Neuronal stem cell (in vitro differentiated cells): ENCODE measurements at regions not wholly inside any gene's neighbourhood (a gene's known extent, or its start where the extent isn't known, plus 50 kb on each side); places are given as distances from the start of the nearest gene placed in this dataset.
A peak's percentile ranks its signal among the peaks of the same experiment; 100 is the strongest.

Experiments used
- DNase-seq: peaks from one replicate; pipeline ENCODE4 v3.0.0-alpha.2; 2013; ENCODE audit warnings: low spot score
- H2AFZ ChIP-seq: one replicate; pipeline ENCODE4 v1.6.1; 2013; ENCODE audit warnings: mild to moderate bottlenecking, low read length, inconsistent platforms
- H2AK5ac ChIP-seq: 2 replicates; pipeline ENCODE4 v1.6.1; 2013; ENCODE audit warnings: low read depth, mild to moderate bottlenecking, inconsistent platforms, low read length, moderate library complexity, mixed read lengths
- H2BK120ac ChIP-seq: 2 replicates; pipeline ENCODE4 v1.6.1; 2013; ENCODE audit warnings: low read depth, mild to moderate bottlenecking, inconsistent platforms, low read length, moderate library complexity, mixed read lengths
- H2BK12ac ChIP-seq: one replicate; pipeline ENCODE4 v1.6.1; 2013; ENCODE audit warnings: low read length, inconsistent platforms
- H2BK15ac ChIP-seq: 2 replicates; pipeline ENCODE4 v1.6.1; 2013; ENCODE audit warnings: mild to moderate bottlenecking, low read length, inconsistent platforms, mixed read lengths
- H2BK5ac ChIP-seq: one replicate; pipeline ENCODE4 v1.6.1; 2013; ENCODE audit warnings: inconsistent platforms, mild to moderate bottlenecking, low read length, moderate library complexity
- H3K14ac ChIP-seq: one replicate; pipeline ENCODE4 v1.6.1; 2013; ENCODE audit warnings: low read length, inconsistent platforms
- H3K18ac ChIP-seq: 2 replicates; pipeline ENCODE4 v1.6.1; 2013; ENCODE audit warnings: low read length, inconsistent platforms
- H3K23ac ChIP-seq: 2 replicates; pipeline ENCODE4 v1.6.1; 2013; ENCODE audit warnings: low read depth, mild to moderate bottlenecking, mixed read lengths, low read length, inconsistent platforms; ENCODE audit not compliant: poor library complexity
- H3K27ac ChIP-seq: replicated peaks from 3 replicates; pipeline ENCODE4 v1.5.1; 2013; ENCODE audit warnings: low read length, inconsistent platforms
- H3K27me3 ChIP-seq, 3 experiments: 2 replicates each; pipeline ENCODE4 v1.6.1; 2013; ENCODE audit warnings: low read length in 3 of 3, mild to moderate bottlenecking in 2 of 3, inconsistent platforms in 1 of 3, low read depth in 1 of 3, mixed read lengths in 1 of 3, moderate library complexity in 1 of 3; ENCODE audit not compliant: control insufficient read depth in 3 of 3, insufficient read depth in 3 of 3
- H3K36me3 ChIP-seq, 2 donors: replicated peaks in 1 of 2; 2 replicates each; pipeline ENCODE4 v1.6.1; 2013; ENCODE audit warnings: low read length in 2 of 2; ENCODE audit not compliant: control insufficient read depth in 2 of 2, insufficient read depth in 2 of 2
- H3K4ac ChIP-seq: 2 replicates; pipeline ENCODE4 v1.6.1; 2013; ENCODE audit warnings: inconsistent platforms, mild to moderate bottlenecking, low read length, moderate library complexity
- H3K4me1 ChIP-seq, 2 donors: 1 replicate in 1 of 2; 2 replicates in 1 of 2; pipeline ENCODE4 v1.6.1; 2013; ENCODE audit warnings: low read length in 2 of 2, low read depth in 1 of 2; ENCODE audit not compliant: control insufficient read depth in 2 of 2, insufficient read depth in 1 of 2
- H3K4me2 ChIP-seq: one replicate; pipeline ENCODE4 v1.6.1; 2013; ENCODE audit warnings: mild to moderate bottlenecking, low read length, inconsistent platforms; ENCODE audit not compliant: insufficient read depth, poor library complexity, severe bottlenecking
- H3K4me3 ChIP-seq, 2 donors: 2 replicates each; pipeline ENCODE4 v1.5.1; 2013; ENCODE audit warnings: low read length in 2 of 2, mild to moderate bottlenecking in 2 of 2, inconsistent platforms in 1 of 2, moderate library complexity in 1 of 2
- H3K79me1 ChIP-seq: one replicate; pipeline ENCODE4 v1.6.1; 2013; ENCODE audit warnings: low read depth, mild to moderate bottlenecking, inconsistent platforms, low read length, moderate library complexity
- H3K9ac ChIP-seq: one replicate; pipeline ENCODE4 v1.6.1; 2013; ENCODE audit warnings: mild to moderate bottlenecking, low read depth, low read length, inconsistent platforms; ENCODE audit not compliant: poor library complexity
- H3K9me3 ChIP-seq, 2 donors: replicated peaks in 1 of 2; 2 replicates each; pipeline versions ENCODE3 to v1.6.1; 2013; ENCODE audit warnings: low read length in 2 of 2, mild to moderate bottlenecking in 2 of 2, inconsistent platforms in 1 of 2, low read depth in 1 of 2, mixed read lengths in 1 of 2, moderate library complexity in 1 of 2; ENCODE audit not compliant: control insufficient read depth in 2 of 2, insufficient read depth in 1 of 2
- H4K8ac ChIP-seq: one replicate; pipeline ENCODE4 v1.6.1; 2013; ENCODE audit warnings: low read depth, mild to moderate bottlenecking, inconsistent platforms, low read length, moderate library complexity
- H4K91ac ChIP-seq: one replicate; pipeline ENCODE4 v1.6.1; 2013; ENCODE audit warnings: low read length, low read depth, mild to moderate bottlenecking, inconsistent platforms; ENCODE audit not compliant: poor library complexity
- WGBS, 2 donors: extraction: QIAGEN DNeasy Blood & Tissue Kit; methylation state at CpG; one replicate each; pipeline ENCODE4 v1.1.7; 2013; ENCODE audit warnings: missing lambda C conversion rate in 2 of 2, mixed read lengths in 1 of 2; ENCODE audit not compliant: insufficient read length in 2 of 2, insufficient replicate concordance in 1 of 2; ENCODE audit errors: extremely low coverage in 2 of 2; 5-methylcytosine and 5-hydroxymethylcytosine counted together

DNA sequence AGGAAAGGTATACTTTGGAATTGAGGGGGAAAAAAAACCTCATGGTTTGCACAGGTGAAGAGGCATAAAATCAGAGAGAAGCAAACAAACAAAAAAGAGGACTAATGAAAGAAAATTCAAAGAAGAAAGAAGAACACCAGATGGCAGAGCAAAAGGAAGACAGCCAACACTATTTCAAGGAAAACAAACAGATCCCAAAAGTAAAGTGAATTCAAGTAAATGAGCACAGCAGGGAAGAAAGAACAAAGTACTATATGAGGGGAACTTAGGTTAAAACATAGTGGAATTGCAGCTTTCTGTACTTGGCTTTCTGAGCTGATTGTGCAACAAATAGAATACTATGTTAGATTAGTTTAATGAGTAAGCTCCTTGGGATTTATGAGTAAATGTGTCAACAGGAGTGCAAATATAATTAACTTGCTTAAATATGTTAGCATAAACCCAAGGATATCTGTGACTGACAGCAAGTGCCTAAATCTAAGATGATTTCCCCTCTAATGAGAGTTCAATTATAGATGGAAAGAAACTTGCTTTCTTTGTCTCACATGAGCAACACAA, 404.6 kb upstream of the CNTN5 start:
- H3K4me3 ChIP-seq = no peak overlapping the region
- no peak overlapping the region for H3K14ac ChIP-seq
- DNase-seq = no peak
- no peaks in the 10 kb centered on the region for H3K36me3 ChIP-seq
- H3K4me2 ChIP-seq = no peak overlapping the region
- no peak overlapping the region for H3K18ac ChIP-seq
- H3K4me1 ChIP-seq = no peaks in the 10 kb centered on the region
- H3K4ac ChIP-seq = no peak overlapping the region
- H3K9me3 ChIP-seq = peaks cover 0 to 5% of the 10 kb centered on the region in 2 donors
- no peak overlapping the region for H4K8ac ChIP-seq
- no peak overlapping the region for H3K9ac ChIP-seq
- H2BK12ac ChIP-seq = no peak overlapping the region
- H2BK5ac ChIP-seq = no peak overlapping the region
- no peak overlapping the region for H2AFZ ChIP-seq
- H4K91ac ChIP-seq = no peak overlapping the region
- no peak overlapping the region for H2AK5ac ChIP-seq
- H2BK120ac ChIP-seq = no peak overlapping the region
- no peaks in the 10 kb centered on the region for H3K79me1 ChIP-seq
- H3K23ac ChIP-seq = no peak overlapping the region
- no peak overlapping the region for H2BK15ac ChIP-seq
- no peaks in the 10 kb centered on the region for H3K27me3 ChIP-seq
- H3K27ac ChIP-seq = no peak overlapping the region

DNA sequence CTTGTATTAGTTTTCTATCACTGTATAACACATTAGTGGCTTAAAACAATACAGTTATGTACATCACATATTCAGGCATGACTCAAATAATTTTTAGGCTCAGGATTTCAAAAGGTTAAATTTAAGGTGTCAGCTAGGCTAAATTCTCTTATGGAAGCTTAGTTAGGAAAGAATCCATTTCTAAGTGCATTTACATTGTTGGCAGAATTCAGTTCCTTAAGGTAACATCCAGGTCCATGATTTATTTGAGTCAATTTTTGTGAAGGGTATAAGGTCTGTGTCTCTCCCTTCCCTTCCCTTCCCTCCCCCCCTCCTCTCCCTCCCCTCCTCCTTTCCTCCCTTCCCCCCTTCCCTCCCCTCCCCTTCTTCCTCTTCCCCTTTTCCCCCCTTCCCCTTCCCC, 399.0 kb upstream of the CNTN5 start:
- Histone ChIP-seq H3K27me3 (no peaks in the 10 kb centered on the region), H2AFZ (no peak overlapping the region), H2BK15ac (no peak overlapping the region), H4K91ac (no peak overlapping the region), H3K14ac (no peak overlapping the region), H2BK5ac (no peak overlapping the region), H3K9ac (no peak overlapping the region), H3K23ac (no peak overlapping the region), H3K4me2 (no peak overlapping the region), H3K4me1 (peaks cover 0 to 2% of the 10 kb centered on the region in 2 donors), H3K4me3 (no peak overlapping the region), H3K4ac (no peak overlapping the region), H2BK120ac (no peak overlapping the region), H3K9me3 (peaks cover 0 to 10% of the 10 kb centered on the region in 2 donors), H2BK12ac (no peak overlapping the region), H3K79me1 (no peaks in the 10 kb centered on the region), H3K18ac (no peak overlapping the region), H3K27ac (no peak overlapping the region), H4K8ac (no peak overlapping the region), H2AK5ac (no peak overlapping the region), H3K36me3 (no peaks in the 10 kb centered on the region)
- no peak for DNase-seq

DNA sequence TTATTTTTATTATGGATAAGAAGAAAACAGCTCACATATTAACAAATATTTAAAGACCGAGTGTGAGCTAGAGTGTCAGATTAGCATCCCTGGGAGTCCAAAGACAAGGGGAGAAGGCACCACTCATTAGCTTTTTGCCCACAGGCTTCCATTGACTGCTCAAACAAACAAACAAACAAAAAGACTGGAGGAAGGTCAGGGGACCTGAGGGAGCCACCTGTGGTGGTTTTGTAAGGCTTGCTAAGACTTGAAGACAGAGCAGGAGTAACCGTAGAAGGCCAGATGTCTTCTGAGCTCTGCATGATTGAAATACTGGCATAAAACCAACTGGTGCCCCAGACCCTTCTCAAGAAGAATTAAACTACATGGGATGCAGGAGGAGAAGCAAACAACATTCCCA, 395.2 kb upstream of the CNTN5 start:
- Histone ChIP-seq H2AFZ (no peak overlapping the region), H3K23ac (no peak overlapping the region), H2AK5ac (no peak overlapping the region), H3K36me3 (no peaks in the 10 kb centered on the region), H3K9ac (no peak overlapping the region), H3K4me3 (no peak overlapping the region), H2BK5ac (no peak overlapping the region), H2BK120ac (no peak overlapping the region), H4K8ac (no peak overlapping the region), H3K27me3 (no peaks in the 10 kb centered on the region), H2BK12ac (no peak overlapping the region), H3K18ac (no peak overlapping the region), H3K4me1 (peaks cover 0 to 2% of the 10 kb centered on the region in 2 donors), H3K4me2 (no peak overlapping the region), H3K27ac (peak overlapping the region; percentile 20), H2BK15ac (no peak overlapping the region), H3K14ac (no peak overlapping the region), H3K4ac (no peak overlapping the region), H4K91ac (no peak overlapping the region), H3K79me1 (no peaks in the 10 kb centered on the region), H3K9me3 (peaks cover 0 to 7% of the 10 kb centered on the region in 2 donors)
- no CpG with 5 or more reads among the region's 2 CpGs for WGBS, 2 donors
- peak; percentile 2 for DNase-seq

DNA sequence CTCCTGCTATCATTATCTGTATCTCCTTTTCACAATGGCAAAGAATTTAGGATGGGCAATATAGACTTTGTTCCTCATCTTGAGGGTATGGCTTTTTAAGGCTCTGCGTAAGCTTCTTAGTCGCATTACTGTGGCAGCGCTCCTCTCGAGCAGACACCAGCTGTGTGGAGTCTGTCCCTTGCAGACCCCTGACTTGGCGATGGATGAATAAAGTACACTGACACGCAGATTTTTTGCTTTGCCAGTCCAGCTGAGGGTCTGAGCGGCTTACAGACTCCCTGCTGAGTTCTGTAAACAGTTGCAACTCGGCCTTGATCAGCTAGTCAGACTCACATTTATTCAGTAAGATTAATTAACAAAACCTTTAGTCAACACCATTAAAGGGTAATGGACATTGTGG, 390.0 kb upstream of the CNTN5 start:
- no peak overlapping the region for H3K4ac ChIP-seq
- no peak overlapping the region for H3K9ac ChIP-seq
- no CpG with 5 or more reads among the region's 8 CpGs for WGBS, 2 donors
- no peak overlapping the region for H4K8ac ChIP-seq
- no peak overlapping the region for H2BK15ac ChIP-seq
- DNase-seq = peak; percentile 1
- no peak overlapping the region for H2AFZ ChIP-seq
- H3K14ac ChIP-seq = no peak overlapping the region
- H3K9me3 ChIP-seq = peaks cover 0 to 3% of the 10 kb centered on the region in 2 donors
- peaks cover 0 to 2% of the 10 kb centered on the region in 2 donors for H3K4me1 ChIP-seq
- no peak overlapping the region for H3K23ac ChIP-seq
- H4K91ac ChIP-seq = no peak overlapping the region
- H2BK12ac ChIP-seq = no peak overlapping the region
- no peak overlapping the region for H3K27ac ChIP-seq
- no peaks in the 10 kb centered on the region for H3K79me1 ChIP-seq
- H3K27me3 ChIP-seq = no peaks in the 10 kb centered on the region
- H3K36me3 ChIP-seq = no peaks in the 10 kb centered on the region
- H2BK120ac ChIP-seq = no peak overlapping the region
- H3K4me2 ChIP-seq = peak overlapping the region; percentile 11
- H3K4me3 ChIP-seq = no peak overlapping the region
- H2AK5ac ChIP-seq = no peak overlapping the region
- no peak overlapping the region for H2BK5ac ChIP-seq
- H3K18ac ChIP-seq = no peak overlapping the region
